Endothelial cell (in vitro differentiated cells): ENCODE measurements at regions not wholly inside any gene's neighbourhood (a gene's known extent, or its start where the extent isn't known, plus 50 kb on each side); places are given as distances from the start of the nearest gene placed in this dataset.
"Not testable (repeated sequence)": the region's sequence is repeated elsewhere in the genome, so short reads cannot be mapped to it uniquely, and the experiment has no call there.

ENCODE experiments used
- DNase-seq: peaks from one replicate; pipeline ENCODE4 v3.0.0; 2021; ENCODE audit warnings: low spot score
- H3K27ac Mint-ChIP-seq: one replicate; pipeline ENCODE4 v1.8.0; 2021; ENCODE audit warnings: mixed read lengths, inconsistent platforms; ENCODE audit not compliant: unreplicated experiment
- H3K27me3 Mint-ChIP-seq: one replicate; pipeline ENCODE4 v1.8.0; 2021; ENCODE audit warnings: mild to moderate bottlenecking, moderate library complexity, mixed read lengths, inconsistent platforms; ENCODE audit not compliant: unreplicated experiment
- H3K36me3 Mint-ChIP-seq: one replicate; pipeline ENCODE4 v1.8.0; 2021; ENCODE audit warnings: mild to moderate bottlenecking, low read depth, mixed read lengths, inconsistent platforms; ENCODE audit not compliant: unreplicated experiment
- H3K4me1 Mint-ChIP-seq: one replicate; pipeline ENCODE4 v1.8.0; 2021; ENCODE audit warnings: mild to moderate bottlenecking, mixed read lengths, inconsistent platforms; ENCODE audit not compliant: unreplicated experiment
- H3K4me3 Mint-ChIP-seq: one replicate; pipeline ENCODE4 v1.8.0; 2021; ENCODE audit warnings: mild to moderate bottlenecking, mixed read lengths, inconsistent platforms; ENCODE audit not compliant: unreplicated experiment
- H3K9me3 Mint-ChIP-seq: one replicate; pipeline ENCODE4 v1.8.0; 2021; ENCODE audit warnings: mixed read lengths, inconsistent platforms; ENCODE audit not compliant: unreplicated experiment
- TF ChIP-seq, protein P1 (sequence below): fragments of 200-600 bp; sonication (generic); IDR thresholded peaks from one replicate; pipeline ENCODE4 v1.5.0; 2021; ENCODE audit warnings: antibody characterized with exemption; ENCODE audit not compliant: unreplicated experiment

DNA sequence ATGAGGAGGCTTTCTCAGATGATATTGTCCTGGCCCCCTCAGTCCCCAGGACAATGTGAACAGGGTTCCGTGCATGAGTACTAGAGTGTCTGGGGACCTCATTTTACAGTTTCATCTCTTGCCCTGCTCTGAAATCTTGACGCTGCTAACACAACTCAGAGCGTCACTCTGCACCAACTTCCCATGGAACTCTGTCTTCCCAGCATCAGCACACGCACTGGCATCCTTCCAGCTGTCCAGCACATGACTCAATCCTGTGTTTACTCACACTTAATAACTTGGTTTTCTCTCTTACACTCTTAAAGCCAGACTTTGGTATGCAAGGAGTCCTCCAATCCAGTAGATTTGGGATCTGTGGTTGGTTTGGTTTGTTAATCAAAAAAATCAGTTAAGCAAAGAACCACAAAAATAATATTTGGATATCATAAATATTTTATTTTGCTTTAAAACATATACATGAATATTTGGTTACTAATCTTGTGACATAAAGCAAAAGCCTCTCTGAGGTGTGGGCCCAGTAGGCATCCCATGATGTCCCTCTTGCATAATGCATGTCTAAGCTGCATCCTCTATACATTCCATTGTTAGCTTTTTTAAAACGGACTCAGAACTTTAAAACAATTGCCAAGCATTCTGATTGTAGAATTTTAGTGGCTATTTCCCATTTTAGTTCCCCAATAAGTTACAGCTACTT lies 131.0 kb downstream of the CXCL12 start:
- H3K36me3 Mint-ChIP-seq = no peaks in the 10 kb centered on the region

DNA sequence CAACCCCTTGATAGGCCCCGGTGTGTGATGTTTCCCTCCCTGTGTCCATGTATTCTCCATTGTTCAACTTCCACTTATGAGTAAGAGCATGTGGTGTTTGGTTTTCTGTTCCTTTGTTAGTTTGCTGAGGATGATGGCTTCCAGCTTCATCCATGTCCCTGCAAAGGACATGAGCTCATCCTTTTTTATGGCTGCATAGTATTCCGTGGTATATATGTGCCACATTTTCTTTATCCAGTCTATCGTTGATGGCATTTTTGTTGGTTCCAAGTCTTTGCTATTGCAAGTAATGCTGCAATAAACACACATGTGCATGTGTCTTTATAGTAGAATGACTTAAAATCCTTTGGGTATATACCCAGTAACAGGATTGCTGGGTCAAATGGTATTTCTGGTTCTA lies 132.3 kb downstream of the CXCL12 start:
- H3K27me3 Mint-ChIP-seq, H3K9me3 Mint-ChIP-seq, H3K36me3 Mint-ChIP-seq, H3K4me1 Mint-ChIP-seq, DNase-seq, H3K4me3 Mint-ChIP-seq, H3K27ac Mint-ChIP-seq: not testable (repeated sequence)

More for the DNA sequence above, 131.0 kb downstream of the CXCL12 start:
- TF ChIP-seq, protein P1, sequence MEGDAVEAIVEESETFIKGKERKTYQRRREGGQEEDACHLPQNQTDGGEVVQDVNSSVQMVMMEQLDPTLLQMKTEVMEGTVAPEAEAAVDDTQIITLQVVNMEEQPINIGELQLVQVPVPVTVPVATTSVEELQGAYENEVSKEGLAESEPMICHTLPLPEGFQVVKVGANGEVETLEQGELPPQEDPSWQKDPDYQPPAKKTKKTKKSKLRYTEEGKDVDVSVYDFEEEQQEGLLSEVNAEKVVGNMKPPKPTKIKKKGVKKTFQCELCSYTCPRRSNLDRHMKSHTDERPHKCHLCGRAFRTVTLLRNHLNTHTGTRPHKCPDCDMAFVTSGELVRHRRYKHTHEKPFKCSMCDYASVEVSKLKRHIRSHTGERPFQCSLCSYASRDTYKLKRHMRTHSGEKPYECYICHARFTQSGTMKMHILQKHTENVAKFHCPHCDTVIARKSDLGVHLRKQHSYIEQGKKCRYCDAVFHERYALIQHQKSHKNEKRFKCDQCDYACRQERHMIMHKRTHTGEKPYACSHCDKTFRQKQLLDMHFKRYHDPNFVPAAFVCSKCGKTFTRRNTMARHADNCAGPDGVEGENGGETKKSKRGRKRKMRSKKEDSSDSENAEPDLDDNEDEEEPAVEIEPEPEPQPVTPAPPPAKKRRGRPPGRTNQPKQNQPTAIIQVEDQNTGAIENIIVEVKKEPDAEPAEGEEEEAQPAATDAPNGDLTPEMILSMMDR = no peak
- Mint-ChIP-seq H3K4me3 (no peak overlapping the region), H3K27me3 (peaks cover 2% of the 10 kb centered on the region), H3K27ac (no peak overlapping the region), H3K9me3 (no peaks in the 10 kb centered on the region), H3K4me1 (no peaks in the 10 kb centered on the region)
- DNase-seq = no peak

DNA sequence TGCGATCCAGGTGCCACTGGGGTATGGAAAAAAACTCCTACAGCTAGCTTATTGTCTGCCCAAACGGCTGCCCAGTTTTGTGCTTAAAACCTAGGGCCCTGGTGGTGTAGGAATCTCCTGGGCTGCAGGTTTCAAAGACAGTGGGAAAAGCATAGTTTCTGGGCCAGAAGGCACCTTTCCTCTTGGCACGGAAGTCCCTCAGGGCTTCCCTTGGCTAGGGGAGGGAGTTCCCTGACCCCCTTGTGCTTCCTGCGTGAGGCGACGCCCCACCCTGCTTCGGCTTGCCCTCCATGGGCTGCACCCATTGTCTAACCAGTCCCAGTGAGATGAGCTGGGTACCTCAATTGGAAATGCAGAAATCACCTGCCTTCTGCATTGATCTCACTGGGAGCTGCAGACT lies 135.0 kb downstream of the CXCL12 start:
- not testable (repeated sequence) for DNase-seq, H3K4me3 Mint-ChIP-seq, H3K4me1 Mint-ChIP-seq, H3K36me3 Mint-ChIP-seq, H3K27ac Mint-ChIP-seq, H3K27me3 Mint-ChIP-seq, H3K9me3 Mint-ChIP-seq

DNA sequence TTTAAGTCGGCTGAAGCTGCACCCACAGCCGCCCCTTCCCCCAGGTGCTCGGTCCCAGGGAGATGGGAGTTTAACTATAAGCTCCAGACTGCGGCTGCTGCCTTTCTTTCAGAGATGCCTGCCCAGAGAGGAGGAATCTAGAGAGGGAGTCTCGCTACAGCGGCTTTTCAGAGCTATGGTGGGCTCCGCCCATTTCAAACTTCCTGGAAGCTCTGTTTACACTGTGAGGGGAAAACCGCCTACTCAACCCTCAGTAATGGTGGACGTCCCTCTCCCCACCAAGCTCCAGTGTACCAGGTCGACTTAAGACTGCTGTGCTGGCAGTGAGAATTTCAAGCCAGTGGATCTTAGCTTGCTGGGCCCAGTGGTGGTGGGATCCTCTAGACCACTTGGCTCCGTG lies 135.4 kb downstream of the CXCL12 start:
- Mint-ChIP-seq H3K9me3 (no peaks in the 10 kb centered on the region), H3K4me3 (no peak overlapping the region), H3K36me3 (no peaks in the 10 kb centered on the region), H3K27ac (no peak overlapping the region), H3K27me3 (peaks cover 2% of the 10 kb centered on the region), H3K4me1 (no peaks in the 10 kb centered on the region)
- no peak for DNase-seq
- TF ChIP-seq, protein P1 = no peak

DNA sequence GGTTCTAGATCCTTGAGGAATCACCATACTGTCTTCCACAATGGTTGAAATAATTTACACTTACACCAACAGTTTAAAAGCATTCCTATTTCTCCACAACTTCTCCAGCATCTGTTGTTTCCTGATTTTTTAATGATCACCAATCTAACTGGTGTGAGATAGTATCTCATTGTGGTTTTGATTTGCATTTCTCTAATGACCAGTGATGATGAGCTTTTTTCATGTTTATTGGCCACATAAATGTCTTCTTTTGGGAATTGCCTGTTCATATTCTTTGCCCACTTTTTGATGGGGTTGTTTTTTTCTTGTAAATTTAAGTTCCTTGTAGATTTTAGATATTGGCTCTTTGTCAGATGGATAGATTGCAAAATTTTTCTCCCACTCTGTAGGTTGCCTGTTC lies 138.2 kb downstream of the CXCL12 start:
- not testable (repeated sequence) for H3K4me3 Mint-ChIP-seq, H3K27me3 Mint-ChIP-seq, DNase-seq, H3K9me3 Mint-ChIP-seq, H3K27ac Mint-ChIP-seq, H3K4me1 Mint-ChIP-seq, H3K36me3 Mint-ChIP-seq

DNA sequence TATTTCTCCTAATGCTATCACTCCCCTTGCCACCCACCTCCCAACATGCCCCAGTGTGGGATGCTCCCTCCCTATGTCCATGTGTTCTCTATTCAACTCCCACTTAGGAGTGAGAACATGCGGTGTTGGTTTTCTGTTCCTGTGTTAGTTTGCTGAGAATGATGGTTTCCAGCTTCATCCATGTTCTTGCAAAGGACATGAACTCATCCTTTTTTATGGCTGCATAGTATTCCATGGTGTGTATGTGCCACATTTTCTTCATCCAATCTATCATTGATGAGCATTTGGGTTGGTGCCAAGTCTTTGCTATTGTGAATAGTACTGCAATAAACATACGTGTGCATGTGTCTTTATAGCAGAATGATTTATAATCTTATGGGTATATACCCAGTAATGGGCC lies 138.6 kb downstream of the CXCL12 start:
- H3K27me3 Mint-ChIP-seq, DNase-seq, H3K9me3 Mint-ChIP-seq, H3K4me1 Mint-ChIP-seq, H3K4me3 Mint-ChIP-seq, H3K27ac Mint-ChIP-seq, H3K36me3 Mint-ChIP-seq: not testable (repeated sequence)

DNA sequence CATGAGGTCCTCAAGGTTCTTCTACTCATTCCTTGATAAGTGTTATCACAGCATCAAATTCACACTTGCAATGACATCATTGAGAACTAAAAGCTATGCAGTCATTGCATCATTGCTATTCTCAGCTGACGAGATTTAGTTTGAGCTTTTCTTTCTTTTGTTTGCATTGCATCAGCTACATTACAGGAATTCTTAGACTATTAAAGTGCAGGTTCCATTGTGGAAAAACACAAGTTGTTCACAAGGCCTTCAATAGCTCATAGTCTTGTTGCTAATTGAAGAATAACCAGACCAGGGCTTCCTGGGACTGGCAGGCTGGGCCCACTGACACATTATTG lies 139.3 kb downstream of the CXCL12 start:
- Mint-ChIP-seq H3K4me3 (no peak overlapping the region), H3K4me1 (no peaks in the 10 kb centered on the region), H3K9me3 (no peaks in the 10 kb centered on the region), H3K27me3 (peaks cover 1% of the 10 kb centered on the region), H3K27ac (no peak overlapping the region), H3K36me3 (no peaks in the 10 kb centered on the region)
- TF ChIP-seq, protein P1 = no peak
- no peak for DNase-seq
